Naive thymus-derived CD4-positive, alpha-beta T cell (primary cell): ENCODE measurements at regions not wholly inside any gene's neighbourhood (a gene's known extent, or its start where the extent isn't known, plus 50 kb on each side); places are given as distances from the start of the nearest gene placed in this dataset.
A peak's percentile ranks its signal among the peaks of the same experiment; 100 is the strongest.

Experiments
- ATAC-seq: fragments of 150-1000 bp; cut with Tn5 transposase; 2 replicates; pipeline ENCODE4 v1.10.0; 2021; ENCODE audit warnings: mild to moderate bottlenecking, moderate library complexity
- CTCF ChIA-PET: fragments of 350-600 bp; sonication (Branson Sonifier 250); formaldehyde crosslinking; loops from one replicate; lab custom pipeline; 2021; ENCODE audit warnings: antibody characterized with exemption; lab: Charles Lee
- POLR2A ChIA-PET: fragments of 350-600 bp; sonication (Branson Sonifier 250); formaldehyde crosslinking; loops from one replicate; lab custom pipeline; 2021; ENCODE audit warnings: antibody characterized with exemption, inconsistent platforms; lab: Charles Lee
- DNase-seq, 9 donors: peaks; one replicate each; pipeline versions ENCODE4 v3.0.0 to v3.0.0-alpha.2; 2020 to 2022; ENCODE audit warnings: mixed read lengths in 1 of 9
- H3K27ac ChIP-seq: one replicate; pipeline ENCODE4 v1.7.0; 2013; ENCODE audit warnings: mild to moderate bottlenecking, low read depth, low read length, moderate library complexity
- H3K27me3 ChIP-seq, 2 donors: one replicate each; pipeline ENCODE4 v1.7.0; 2013; ENCODE audit warnings: low read length in 2 of 2, mild to moderate bottlenecking in 2 of 2, moderate library complexity in 2 of 2; ENCODE audit not compliant: control insufficient read depth in 2 of 2, insufficient read depth in 2 of 2
- H3K36me3 ChIP-seq, 3 experiments: 1 replicate in 2 of 3; 2 replicates in 1 of 3; pipeline ENCODE4 v1.7.0; 2013; ENCODE audit warnings: low read length in 3 of 3, mild to moderate bottlenecking in 3 of 3, moderate library complexity in 1 of 3; ENCODE audit not compliant: insufficient read depth in 3 of 3, control insufficient read depth in 2 of 3
- H3K4me1 ChIP-seq, 2 donors: one replicate each; pipeline ENCODE4 v1.7.0; 2013; ENCODE audit warnings: low read length in 2 of 2, mild to moderate bottlenecking in 2 of 2, moderate library complexity in 1 of 2; ENCODE audit not compliant: control insufficient read depth in 2 of 2, insufficient read depth in 2 of 2
- H3K4me3 ChIP-seq: 2 replicates; pipeline ENCODE4 v1.7.0; 2013; ENCODE audit warnings: mild to moderate bottlenecking, low read length
- H3K9me3 ChIP-seq, 3 experiments: 1 replicate in 2 of 3; 2 replicates in 1 of 3; pipeline ENCODE4 v1.7.0; 2013; ENCODE audit warnings: low read length in 3 of 3; ENCODE audit not compliant: control insufficient read depth in 2 of 3
- H3K27ac Mint-ChIP-seq, 9 donors: one replicate each; pipeline ENCODE4 v1.8.0; 2020 to 2022; ENCODE audit warnings: mixed read lengths in 9 of 9, mild to moderate bottlenecking in 8 of 9, moderate library complexity in 5 of 9, inconsistent platforms in 2 of 9
- H3K27me3 Mint-ChIP-seq, 5 donors: one replicate each; pipeline ENCODE4 v1.8.0; 2021 to 2022; ENCODE audit warnings: mixed read lengths in 5 of 5, mild to moderate bottlenecking in 1 of 5
- H3K36me3 Mint-ChIP-seq, 5 donors: one replicate each; pipeline ENCODE4 v1.8.0; 2020 to 2022; ENCODE audit warnings: mixed read lengths in 5 of 5, mild to moderate bottlenecking in 3 of 5, inconsistent platforms in 1 of 5
- H3K4me1 Mint-ChIP-seq, 7 donors: one replicate each; pipeline ENCODE4 v1.8.0; 2020 to 2022; ENCODE audit warnings: mixed read lengths in 7 of 7, mild to moderate bottlenecking in 3 of 7, inconsistent platforms in 1 of 7
- H3K4me3 Mint-ChIP-seq, 10 donors: one replicate each; pipeline ENCODE4 v1.8.0; 2020 to 2022; ENCODE audit warnings: mild to moderate bottlenecking in 10 of 10, mixed read lengths in 10 of 10, moderate library complexity in 6 of 10, inconsistent platforms in 2 of 10
- H3K9me3 Mint-ChIP-seq, 11 donors: one replicate each; pipeline ENCODE4 v1.8.0; 2020 to 2022; ENCODE audit warnings: mixed read lengths in 11 of 11, mild to moderate bottlenecking in 4 of 11, inconsistent platforms in 1 of 11, moderate library complexity in 1 of 11
- intact Hi-C, 2 donors: fragments of 100-400 bp; cut with micrococcal nuclease; formaldehyde crosslinking; loops; one replicate each; pipeline ENCODE4 v1.15.1; 2023

DNA sequence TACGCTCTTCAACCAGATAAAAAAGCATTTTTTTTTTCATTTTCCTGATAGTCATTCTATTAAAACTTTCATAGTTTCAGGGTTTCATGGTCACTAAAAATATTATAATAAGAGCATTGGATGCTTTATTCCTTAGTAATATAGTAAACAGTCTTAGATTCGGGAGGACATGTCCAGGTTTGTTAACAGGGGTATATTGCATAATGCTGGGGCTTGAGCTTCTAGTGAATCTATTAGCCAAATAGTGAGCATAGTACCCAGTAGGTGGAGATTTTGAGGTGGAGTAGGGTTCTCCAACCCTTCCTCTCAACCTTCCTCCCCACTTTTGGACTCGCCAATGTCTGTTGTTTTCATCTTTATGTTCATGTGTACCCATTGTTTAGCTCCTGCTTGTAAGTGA, 277.4 kb upstream of the RGS6 start:
- ChIA-PET CTCF (no interaction called here), POLR2A (no interaction called here)
- H3K36me3 Mint-ChIP-seq: peaks cover 26 to 79% (median 59%) of the 10 kb centered on the region in 5 donors
- H3K27me3 Mint-ChIP-seq: no peaks in the 10 kb centered on the region
- peaks cover 0 to 19% (median 0%) of the 10 kb centered on the region in 7 donors for H3K4me1 Mint-ChIP-seq
- Histone ChIP-seq H3K4me1 (no peaks in the 10 kb centered on the region), H3K27ac (no peak overlapping the region), H3K27me3 (no peaks in the 10 kb centered on the region), H3K4me3 (no peak overlapping the region), H3K36me3 (peaks cover 0 to 15% (median 0%) of the 10 kb centered on the region in 3 experiments), H3K9me3 (no peaks in the 10 kb centered on the region)
- H3K4me3 Mint-ChIP-seq: no peak overlapping the region
- DNase-seq (no peak), ATAC-seq (no peak)
- intact Hi-C loops: loop anchor here in 1 of 2 donors (5.0 kb wide), 1 partner anchor 98 kb away; no protein-coding TSS in a partner anchor
- peaks cover 0 to 39% (median 17%) of the 10 kb centered on the region in 11 donors for H3K9me3 Mint-ChIP-seq
- H3K27ac Mint-ChIP-seq: no peak overlapping the region

DNA sequence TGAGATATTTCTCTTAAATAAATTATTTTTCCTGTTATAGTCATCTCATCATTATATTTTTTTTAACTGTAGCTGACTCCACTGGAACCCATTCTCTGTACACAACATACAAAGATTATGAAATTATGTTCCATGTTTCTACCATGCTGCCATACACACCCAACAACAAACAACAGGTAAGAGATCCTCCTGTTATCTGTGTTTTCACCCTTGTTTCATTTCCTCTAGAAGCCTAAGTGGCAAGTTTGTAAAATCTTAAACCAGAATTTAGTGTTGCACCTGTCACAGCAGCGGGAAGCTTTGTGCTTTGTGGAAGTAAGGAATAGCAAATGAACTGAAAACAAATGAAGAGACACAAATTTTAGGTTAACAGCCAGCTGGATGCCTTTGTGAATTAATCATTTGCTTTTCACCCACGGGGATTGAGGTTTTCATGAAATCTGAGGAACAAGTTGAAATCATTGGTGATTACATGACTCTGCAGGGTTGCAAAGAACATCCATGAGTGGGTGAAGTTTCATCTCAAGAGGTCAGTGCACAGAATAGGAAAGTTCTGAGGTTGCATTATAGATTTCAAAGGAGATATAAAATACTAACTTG, 273.9 kb upstream of the RGS6 start:
- Histone ChIP-seq H3K9me3 (no peaks in the 10 kb centered on the region), H3K4me3 (no peak overlapping the region), H3K27me3 (no peaks in the 10 kb centered on the region), H3K27ac (no peak overlapping the region), H3K4me1 (no peaks in the 10 kb centered on the region), H3K36me3 (peaks cover 0 to 9% (median 0%) of the 10 kb centered on the region in 3 experiments)
- no peaks in the 10 kb centered on the region for H3K27me3 Mint-ChIP-seq
- intact Hi-C loops: loop anchor here in 1 of 2 donors (5.0 kb wide), 1 partner anchor 101 kb away; no protein-coding TSS in a partner anchor
- no peak for ATAC-seq
- peak overlapping the region in 1 of 10 donors; percentile 53 for H3K4me3 Mint-ChIP-seq
- ChIA-PET CTCF (interaction anchor here (0.6 kb wide), 1 partner anchor 1339 kb away, joined by 3 read pairs; no protein-coding TSS in a partner anchor), POLR2A (no interaction called here)
- H3K27ac Mint-ChIP-seq: peak overlapping the region in 2 of 9 donors; percentile 44 to 46
- H3K4me1 Mint-ChIP-seq: peaks cover 0 to 20% (median 0%) of the 10 kb centered on the region in 7 donors
- peaks cover 0 to 6% (median 0%) of the 10 kb centered on the region in 11 donors for H3K9me3 Mint-ChIP-seq
- peaks cover 12 to 72% (median 39%) of the 10 kb centered on the region in 5 donors for H3K36me3 Mint-ChIP-seq
- no peak for DNase-seq

DNA sequence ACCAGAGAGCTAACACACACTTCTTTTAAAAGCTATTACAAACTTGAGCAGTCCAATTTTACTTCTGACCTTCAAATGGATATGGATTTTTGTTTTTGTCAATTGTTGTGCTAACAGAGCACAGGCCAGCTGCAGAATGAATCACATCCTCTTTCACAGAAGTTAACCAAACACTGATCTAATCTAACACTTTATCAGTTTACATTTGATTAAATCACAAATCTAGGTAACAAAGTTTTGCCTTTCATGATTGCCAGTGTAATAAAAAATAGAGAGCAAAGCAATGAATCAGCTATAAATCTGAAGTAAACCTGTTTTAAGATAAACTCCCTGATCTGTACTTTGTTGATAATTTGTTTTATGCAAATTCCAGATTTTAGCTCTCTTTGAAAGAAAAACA, 273.1 kb upstream of the RGS6 start:
- H3K4me1 ChIP-seq: no peaks in the 10 kb centered on the region
- Mint-ChIP-seq H3K36me3 (peaks cover 15 to 71% (median 35%) of the 10 kb centered on the region in 5 donors), H3K27me3 (no peaks in the 10 kb centered on the region), H3K4me1 (peaks cover 0 to 20% (median 0%) of the 10 kb centered on the region in 7 donors), H3K4me3 (peak overlapping the region in 1 of 10 donors; percentile 34), H3K27ac (peak overlapping the region in 1 of 9 donors; percentile 35), H3K9me3 (no peaks in the 10 kb centered on the region)
- no peaks in the 10 kb centered on the region for H3K27me3 ChIP-seq
- intact Hi-C loops: loop anchor here in 1 of 2 donors (5.0 kb wide), 1 partner anchor 102 kb away; no protein-coding TSS in a partner anchor
- ATAC-seq: no peak
- no peak for DNase-seq
- CTCF ChIA-PET: interaction anchor here (0.6 to 0.7 kb wide), 2 partner anchors 337 to 1340 kb away, joined by 3 read pairs; no protein-coding TSS in a partner anchor
- H3K36me3 ChIP-seq: peaks cover 0 to 9% (median 0%) of the 10 kb centered on the region in 3 experiments
- POLR2A ChIA-PET: interaction anchor here (0.6 kb wide), 2 partner anchors 29 to 113 kb away, joined by 3 read pairs; no protein-coding TSS in a partner anchor
- no peak overlapping the region for H3K27ac ChIP-seq
- no peaks in the 10 kb centered on the region for H3K9me3 ChIP-seq
- H3K4me3 ChIP-seq: no peak overlapping the region

DNA sequence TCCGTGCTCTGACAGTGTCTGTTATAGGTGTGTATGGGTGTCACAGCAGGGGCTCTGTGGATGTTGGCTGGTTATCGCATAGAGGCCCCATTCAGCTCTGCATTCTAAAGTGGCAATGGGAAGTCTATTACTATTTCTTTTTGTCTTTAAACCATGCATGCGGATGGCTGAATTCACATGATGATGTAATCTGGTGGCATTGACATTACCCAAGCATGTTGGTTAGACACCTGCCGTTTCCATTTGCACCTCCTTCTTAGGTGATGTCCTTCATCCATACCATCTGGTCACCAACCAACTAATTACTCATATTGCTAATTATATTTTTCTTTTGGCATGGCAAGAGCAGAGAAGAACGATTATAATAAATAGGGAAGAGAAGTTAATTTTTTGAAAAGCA, 270.8 kb upstream of the RGS6 start:
- Histone ChIP-seq H3K4me3 (no peak overlapping the region), H3K9me3 (no peaks in the 10 kb centered on the region), H3K27me3 (no peaks in the 10 kb centered on the region), H3K4me1 (no peaks in the 10 kb centered on the region), H3K27ac (no peak overlapping the region), H3K36me3 (peaks cover 0 to 9% (median 0%) of the 10 kb centered on the region in 3 experiments)
- Mint-ChIP-seq H3K27ac (no peak overlapping the region), H3K36me3 (peaks cover 11 to 53% (median 26%) of the 10 kb centered on the region in 5 donors), H3K4me3 (no peak overlapping the region), H3K27me3 (no peaks in the 10 kb centered on the region), H3K9me3 (no peaks in the 10 kb centered on the region), H3K4me1 (peaks cover 0 to 23% (median 0%) of the 10 kb centered on the region in 7 donors)
- DNase-seq: no peak
- intact Hi-C loops: no loop called here
- POLR2A ChIA-PET: no interaction called here
- no peak for ATAC-seq
- CTCF ChIA-PET: no interaction called here

GRCh38 chr14:71662291-71662790, 269.9 kb upstream of the RGS6 start:
- H3K36me3 Mint-ChIP-seq: peaks cover 15 to 56% (median 30%) of the 10 kb centered on the region in 5 donors
- H3K27ac Mint-ChIP-seq: no peak overlapping the region
- intact Hi-C loops: no loop called here
- no peak for DNase-seq
- CTCF ChIA-PET: no interaction called here
- Histone ChIP-seq H3K27ac (no peak overlapping the region), H3K36me3 (peaks cover 0 to 9% (median 0%) of the 10 kb centered on the region in 3 experiments), H3K27me3 (no peaks in the 10 kb centered on the region), H3K9me3 (no peaks in the 10 kb centered on the region), H3K4me3 (no peak overlapping the region), H3K4me1 (no peaks in the 10 kb centered on the region)
- H3K4me1 Mint-ChIP-seq: peaks cover 0 to 23% (median 0%) of the 10 kb centered on the region in 7 donors
- H3K9me3 Mint-ChIP-seq: no peaks in the 10 kb centered on the region
- no peak for ATAC-seq
- POLR2A ChIA-PET: no interaction called here
- H3K4me3 Mint-ChIP-seq: no peak overlapping the region
- no peaks in the 10 kb centered on the region for H3K27me3 Mint-ChIP-seq

- H3K27ac Mint-ChIP-seq: no peak overlapping the region
- intact Hi-C loops: no loop called here
- DNase-seq: no peak
- peaks cover 17 to 45% (median 25%) of the 10 kb centered on the region in 5 donors for H3K36me3 Mint-ChIP-seq
- Histone ChIP-seq H3K4me3 (no peak overlapping the region), H3K27me3 (no peaks in the 10 kb centered on the region), H3K36me3 (peaks cover 0 to 9% (median 0%) of the 10 kb centered on the region in 3 experiments), H3K27ac (no peak overlapping the region), H3K4me1 (no peaks in the 10 kb centered on the region), H3K9me3 (no peaks in the 10 kb centered on the region)
- no peaks in the 10 kb centered on the region for H3K27me3 Mint-ChIP-seq
- ATAC-seq: no peak
- CTCF ChIA-PET: no interaction called here
- peaks cover 0 to 11% (median 0%) of the 10 kb centered on the region in 7 donors for H3K4me1 Mint-ChIP-seq
- no peak overlapping the region for H3K4me3 Mint-ChIP-seq
- H3K9me3 Mint-ChIP-seq: no peaks in the 10 kb centered on the region
- POLR2A ChIA-PET: no interaction called here
Measured at GRCh38 chr14:71665157-71665556, 267.1 kb upstream of the RGS6 start.
